ENCODE measurements at regions not wholly inside any gene's neighbourhood (a gene's known extent, or its start where the extent isn't known, plus 50 kb on each side); places are given as distances from the start of the nearest gene placed in this dataset.
"Not testable (repeated sequence)": the region's sequence is repeated elsewhere in the genome, so short reads cannot be mapped to it uniquely, and the experiment has no call there.

DNA sequence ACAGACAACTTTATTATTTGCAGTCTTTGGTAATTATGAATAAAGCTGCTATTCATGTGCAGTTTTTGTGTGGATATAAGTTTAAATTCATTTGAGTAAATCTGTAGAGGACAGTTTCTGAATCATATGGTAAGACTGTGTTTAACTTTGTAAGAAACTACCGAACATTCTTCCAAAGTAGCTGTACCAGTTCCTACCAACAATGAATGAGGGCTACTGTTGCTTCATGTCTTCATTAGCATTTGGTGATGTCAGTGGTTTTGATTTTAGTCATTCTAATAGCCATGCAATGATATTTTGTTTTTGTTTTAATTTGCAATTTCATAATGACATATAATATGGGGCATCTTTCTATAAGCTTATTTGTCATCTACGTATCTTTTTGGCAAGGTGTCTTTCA is 501.3 kb upstream of the RORB start:
- H3K27ac ChIP-seq (ENCODE audit: low read depth): no peak overlapping the region
- no peaks in the 10 kb centered on the region for H3K4me1 ChIP-seq (ENCODE audit: insufficient read depth)
- no peaks in the 10 kb centered on the region for H3K36me3 ChIP-seq (ENCODE audit: insufficient read depth)
- H3K4me3 ChIP-seq (ENCODE audit: low read depth, low read length): no peak overlapping the region
- DNase-seq (ENCODE audit: extremely low spot score): no peak
- WGBS: 89% methylated on average over 2 of the region's 2 CpGs

DNA sequence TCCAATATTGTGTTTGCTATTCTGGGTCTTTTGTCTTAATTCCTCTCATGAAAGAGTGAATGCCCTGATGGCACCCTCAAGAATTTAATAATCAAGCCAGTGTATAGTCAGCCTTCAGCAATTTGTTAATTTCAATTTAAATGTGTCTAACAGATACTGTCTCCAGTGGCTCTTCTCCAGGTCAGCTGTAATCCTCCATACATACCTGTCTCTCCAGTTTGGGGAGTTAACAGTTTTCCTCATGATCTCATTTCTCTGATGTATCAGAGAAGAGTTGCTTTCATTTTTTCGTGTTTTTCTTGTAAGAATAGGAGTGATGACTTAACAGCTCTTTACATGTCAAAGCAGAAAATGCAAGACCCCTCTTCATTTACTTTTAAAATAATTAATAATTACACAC is 500.3 kb upstream of the RORB start:
- no peak for DNase-seq (ENCODE audit: extremely low spot score)
- H3K4me1 ChIP-seq (ENCODE audit: insufficient read depth): no peaks in the 10 kb centered on the region
- no peak overlapping the region for H3K4me3 ChIP-seq (ENCODE audit: low read depth, low read length)
- H3K36me3 ChIP-seq (ENCODE audit: insufficient read depth): no peaks in the 10 kb centered on the region
- WGBS: 36% methylated on average over 1 of the region's 1 CpG
- no peak overlapping the region for H3K27ac ChIP-seq (ENCODE audit: low read depth)

DNA sequence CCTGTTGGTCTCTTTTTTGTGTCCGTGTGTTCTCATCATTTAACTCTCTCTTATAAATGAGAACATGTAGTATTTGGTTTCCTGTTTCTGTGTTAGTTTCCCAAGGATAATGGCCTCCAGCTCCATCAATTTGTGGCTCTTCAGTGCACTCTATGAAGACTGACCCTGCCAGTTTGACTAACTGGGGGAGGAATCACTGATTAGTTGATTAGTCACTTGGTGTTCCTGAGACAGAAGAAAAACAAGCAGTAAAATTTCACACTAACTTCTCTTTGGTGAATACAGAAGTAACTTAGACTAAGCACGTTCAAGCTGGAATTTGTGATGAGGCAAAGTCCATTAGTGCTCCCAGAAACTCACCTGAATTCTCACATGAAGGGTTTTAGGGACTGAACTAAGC is 495.8 kb upstream of the RORB start:
- Histone ChIP-seq H3K4me3 (ENCODE audit: low read depth, low read length) (no peak overlapping the region), H3K36me3 (ENCODE audit: insufficient read depth) (no peaks in the 10 kb centered on the region), H3K4me1 (ENCODE audit: insufficient read depth) (no peaks in the 10 kb centered on the region), H3K27ac (ENCODE audit: low read depth) (no peak overlapping the region)
- DNase-seq (ENCODE audit: extremely low spot score): no peak
- WGBS: 48% methylated on average over 2 of the region's 2 CpGs

DNA sequence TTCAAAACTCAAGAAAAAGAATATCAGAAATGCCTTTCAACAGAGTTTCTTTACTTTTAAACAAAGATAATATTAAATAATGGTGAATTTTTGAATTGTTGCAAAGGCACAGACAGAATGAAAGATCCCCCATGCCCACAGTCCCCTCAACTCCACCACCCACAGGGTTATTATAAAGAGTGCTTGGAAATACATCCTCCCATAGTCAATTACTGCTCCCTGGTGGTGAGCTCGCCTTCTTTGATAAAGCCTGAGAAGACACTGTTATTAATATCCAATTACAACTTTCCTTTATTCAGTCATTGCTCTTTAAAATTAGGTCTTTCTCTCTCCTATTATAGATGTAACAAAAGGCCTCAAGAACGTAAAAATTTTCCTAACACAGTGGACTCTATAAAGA is 490.2 kb upstream of the RORB start:
- no peaks in the 10 kb centered on the region for H3K4me1 ChIP-seq (ENCODE audit: insufficient read depth)
- WGBS: 78% methylated on average over 2 of the region's 2 CpGs
- no peak overlapping the region for H3K27ac ChIP-seq (ENCODE audit: low read depth)
- no peaks in the 10 kb centered on the region for H3K36me3 ChIP-seq (ENCODE audit: insufficient read depth)
- no peak for DNase-seq (ENCODE audit: extremely low spot score)
- no peak overlapping the region for H3K4me3 ChIP-seq (ENCODE audit: low read depth, low read length)

DNA sequence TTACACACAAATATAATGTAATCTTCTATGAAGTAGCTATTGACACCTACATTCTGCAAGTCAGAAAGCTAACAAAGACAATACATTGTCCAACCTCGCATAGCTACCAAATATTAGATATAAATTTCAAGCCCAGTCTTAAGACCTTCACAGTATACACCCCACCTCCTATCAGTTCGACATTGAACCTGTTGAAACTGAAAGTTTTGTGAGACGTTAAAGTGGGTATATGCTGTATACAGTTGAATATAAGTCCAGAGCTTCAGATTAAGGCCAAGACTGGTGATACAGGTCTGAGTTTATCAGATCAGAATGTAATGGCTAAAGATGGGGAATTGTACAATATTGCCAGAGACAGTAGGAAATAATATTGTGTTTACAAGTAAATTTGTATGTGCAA is 489.3 kb upstream of the RORB start:
- 85% methylated on average over 3 of the region's 3 CpGs for WGBS
- H3K27ac ChIP-seq (ENCODE audit: low read depth): no peak overlapping the region
- DNase-seq (ENCODE audit: extremely low spot score): no peak
- H3K36me3 ChIP-seq (ENCODE audit: insufficient read depth): no peaks in the 10 kb centered on the region
- H3K4me1 ChIP-seq (ENCODE audit: insufficient read depth): no peaks in the 10 kb centered on the region
- H3K4me3 ChIP-seq (ENCODE audit: low read depth, low read length): no peak overlapping the region

DNA sequence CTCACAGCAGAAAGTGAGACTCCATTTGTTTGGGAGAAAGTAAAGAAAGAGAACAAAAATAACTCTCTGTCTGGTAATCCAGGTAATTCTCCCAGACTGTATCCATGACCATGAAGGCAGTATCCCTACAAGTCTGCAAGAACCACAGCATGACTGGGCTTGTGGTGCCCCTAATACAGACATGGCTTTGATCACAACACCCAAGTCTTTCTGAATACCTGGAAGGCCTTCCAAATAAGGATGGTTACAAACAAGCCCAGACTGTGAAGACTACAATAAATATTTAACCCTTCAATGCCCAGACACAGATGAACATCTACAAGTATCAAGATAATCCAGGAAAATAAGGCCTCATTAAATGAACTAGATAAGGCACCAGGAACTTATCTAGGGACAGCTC is 481.1 kb upstream of the RORB start:
- no peaks in the 10 kb centered on the region for H3K36me3 ChIP-seq (ENCODE audit: insufficient read depth)
- no peak overlapping the region for H3K4me3 ChIP-seq (ENCODE audit: low read depth, low read length)
- H3K4me1 ChIP-seq (ENCODE audit: insufficient read depth): no peaks in the 10 kb centered on the region
- no peak for DNase-seq (ENCODE audit: extremely low spot score)
- H3K27ac ChIP-seq (ENCODE audit: low read depth): no peak overlapping the region

DNA sequence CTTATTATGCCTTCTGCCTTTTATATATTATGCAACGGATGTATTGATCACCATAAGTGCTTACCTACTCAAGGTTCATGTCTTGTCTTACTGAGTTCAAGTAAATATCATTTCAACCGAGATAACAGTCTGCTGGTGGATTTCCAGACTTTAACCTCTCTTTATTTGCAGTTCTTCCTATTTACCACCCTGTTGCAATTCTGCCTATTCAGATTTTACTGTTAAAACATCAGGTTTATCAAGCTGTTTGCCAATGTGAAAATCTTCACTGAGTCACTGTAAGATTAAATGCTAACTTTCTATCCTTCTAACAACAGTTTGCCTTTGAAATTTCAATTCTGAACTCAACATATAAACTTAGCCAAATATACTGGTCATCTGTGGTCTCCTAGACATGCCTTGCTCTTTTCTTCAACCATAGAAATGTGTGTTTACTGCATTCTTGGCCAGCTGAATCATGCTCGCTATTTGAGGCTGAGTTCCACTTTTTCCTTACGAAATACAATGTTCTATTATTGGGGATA is 471.7 kb upstream of the RORB start:
- DNase-seq (ENCODE audit: extremely low spot score): no peak
- H3K4me3 ChIP-seq (ENCODE audit: low read depth, low read length): no peak overlapping the region
- WGBS: 61% methylated on average over 4 of the region's 4 CpGs
- H3K27ac ChIP-seq (ENCODE audit: low read depth): no peak overlapping the region
- no peaks in the 10 kb centered on the region for H3K4me1 ChIP-seq (ENCODE audit: insufficient read depth)
- H3K36me3 ChIP-seq (ENCODE audit: insufficient read depth): no peaks in the 10 kb centered on the region

DNA sequence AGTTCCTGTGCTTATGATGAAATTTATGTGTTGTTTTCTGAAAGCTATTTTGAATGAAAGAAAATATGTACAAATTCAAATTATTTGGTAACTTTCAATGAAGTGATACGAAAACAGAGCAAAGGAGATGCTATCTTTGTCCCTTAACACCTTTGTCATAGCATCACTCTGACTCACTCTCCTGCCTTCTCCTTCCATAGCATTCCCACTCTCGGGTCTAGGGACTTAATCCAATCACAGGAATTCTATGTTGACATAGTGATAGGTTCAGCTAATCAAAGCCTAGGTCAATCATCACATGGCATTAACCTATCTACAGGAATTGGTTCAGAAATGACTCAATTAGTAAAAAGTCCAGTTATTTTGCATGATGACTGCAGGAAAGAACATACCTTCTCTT is 464.7 kb upstream of the RORB start:
- Histone ChIP-seq H3K36me3 (ENCODE audit: insufficient read depth) (no peaks in the 10 kb centered on the region), H3K27ac (ENCODE audit: low read depth) (no peak overlapping the region)
- no peak for DNase-seq (ENCODE audit: extremely low spot score)

DNA sequence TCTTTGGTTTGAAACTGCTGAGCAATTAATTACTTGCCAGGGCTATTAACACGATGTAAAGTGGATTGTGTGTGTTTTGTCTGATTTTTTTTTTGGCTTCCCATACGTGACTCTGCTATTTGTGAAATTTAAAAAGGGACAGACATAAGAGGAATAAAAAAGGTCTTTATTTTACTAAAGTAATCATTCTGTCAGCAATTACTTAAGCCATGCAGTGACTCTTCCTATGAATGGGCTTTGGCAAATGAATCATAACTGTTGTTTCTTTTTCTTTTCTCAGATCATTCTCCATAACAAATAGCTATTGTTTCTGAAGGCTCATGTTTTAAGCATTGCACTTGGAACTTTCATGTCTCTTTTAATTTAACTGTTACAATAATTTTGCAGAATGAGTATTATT is 461.3 kb upstream of the RORB start:
- 45% methylated on average over 2 of the region's 2 CpGs for WGBS
- Histone ChIP-seq H3K4me1 (ENCODE audit: insufficient read depth) (no peaks in the 10 kb centered on the region), H3K4me3 (ENCODE audit: low read depth, low read length) (no peak overlapping the region), H3K27ac (ENCODE audit: low read depth) (no peak overlapping the region), H3K36me3 (ENCODE audit: insufficient read depth) (no peaks in the 10 kb centered on the region)
- no peak for DNase-seq (ENCODE audit: extremely low spot score)

More for the DNA sequence above, 464.7 kb upstream of the RORB start:
- H3K4me3 ChIP-seq (ENCODE audit: low read depth, low read length): no peak overlapping the region
- no peaks in the 10 kb centered on the region for H3K4me1 ChIP-seq (ENCODE audit: insufficient read depth)
- WGBS: 50% methylated on average over 2 of the region's 2 CpGs

DNA sequence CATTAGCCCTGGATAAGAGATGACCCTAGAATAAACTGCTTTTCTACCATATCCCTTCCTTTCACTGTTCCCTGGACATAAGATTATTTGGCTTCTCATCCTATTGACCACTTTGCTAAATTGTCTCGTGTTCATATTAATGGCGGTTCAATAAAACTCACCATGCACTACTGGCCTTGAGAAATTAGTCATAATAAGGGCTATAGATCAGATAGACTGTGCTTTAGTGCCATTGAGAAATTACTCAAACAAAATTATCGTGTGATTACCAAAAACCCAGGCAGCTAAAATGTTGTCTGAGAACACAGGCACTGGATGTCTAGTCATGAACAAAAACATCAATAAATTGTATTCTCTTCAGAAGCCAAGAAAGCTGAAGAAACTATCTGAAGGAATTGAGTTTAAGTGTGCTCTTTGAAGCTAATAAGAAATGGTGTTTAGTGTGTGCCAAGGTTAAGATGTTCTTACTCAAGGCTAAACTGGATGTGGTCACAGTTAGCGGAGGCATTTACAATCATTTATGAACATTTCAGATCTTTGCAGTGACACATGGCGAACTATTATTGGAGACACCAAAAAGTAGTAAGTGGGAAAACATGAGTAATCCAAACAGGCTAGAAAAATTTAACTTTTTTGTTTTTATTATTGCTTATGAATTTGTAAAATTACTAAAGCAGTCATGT is 460.4 kb upstream of the RORB start:
- H3K36me3 ChIP-seq (ENCODE audit: insufficient read depth): no peaks in the 10 kb centered on the region
- 85% methylated on average over 5 of the region's 5 CpGs for WGBS
- H3K27ac ChIP-seq (ENCODE audit: low read depth): no peak overlapping the region
- H3K4me1 ChIP-seq (ENCODE audit: insufficient read depth): no peaks in the 10 kb centered on the region
- no peak for DNase-seq (ENCODE audit: extremely low spot score)
- no peak overlapping the region for H3K4me3 ChIP-seq (ENCODE audit: low read depth, low read length)

DNA sequence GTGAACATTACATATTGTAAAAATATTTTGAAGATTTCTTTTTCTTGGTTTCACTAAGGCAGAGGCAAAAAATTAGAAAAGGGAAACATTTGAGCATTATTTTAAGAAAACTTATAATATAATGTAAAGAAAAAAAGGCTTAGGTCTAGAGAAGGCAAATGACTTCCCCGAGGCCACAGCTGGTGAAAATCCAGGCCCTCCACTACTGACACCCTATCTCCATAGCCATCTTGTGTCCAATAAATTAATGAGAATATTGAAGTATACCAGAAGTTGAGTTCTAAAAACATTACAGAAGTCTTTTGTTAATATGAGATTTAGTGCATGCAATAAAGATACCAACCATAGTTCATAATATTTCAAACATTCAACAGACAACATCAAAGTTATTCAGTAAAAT is 459.9 kb upstream of the RORB start:
- 63% methylated on average over 1 of the region's 1 CpG for WGBS
- Histone ChIP-seq H3K36me3 (ENCODE audit: insufficient read depth) (no peaks in the 10 kb centered on the region), H3K4me3 (ENCODE audit: low read depth, low read length) (no peak overlapping the region), H3K4me1 (ENCODE audit: insufficient read depth) (no peaks in the 10 kb centered on the region), H3K27ac (ENCODE audit: low read depth) (no peak overlapping the region)
- no peak for DNase-seq (ENCODE audit: extremely low spot score)

DNA sequence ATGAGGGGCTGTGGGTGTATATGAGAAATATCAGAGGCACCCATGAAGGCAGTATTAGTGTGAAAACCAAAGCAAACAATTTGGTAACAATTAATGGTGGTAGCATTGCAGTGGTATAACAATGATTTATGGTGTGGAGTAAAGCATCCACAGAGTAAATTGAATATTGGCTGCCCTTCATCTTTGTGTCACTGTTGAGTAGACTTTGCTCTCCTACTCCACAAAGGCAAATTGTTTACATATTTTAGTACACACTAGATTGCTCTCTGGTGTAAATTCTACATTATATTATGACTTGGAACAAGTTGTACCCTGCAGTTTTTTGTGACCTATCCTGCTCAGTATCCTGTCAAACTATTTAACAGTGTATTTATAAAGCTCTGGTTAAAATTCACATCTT is 455.5 kb upstream of the RORB start:
- Histone ChIP-seq H3K27ac (ENCODE audit: low read depth) (peak overlapping the region; percentile 38), H3K36me3 (ENCODE audit: insufficient read depth) (no peaks in the 10 kb centered on the region), H3K4me1 (ENCODE audit: insufficient read depth) (no peaks in the 10 kb centered on the region), H3K4me3 (ENCODE audit: low read depth, low read length) (no peak overlapping the region)
- no peak for DNase-seq (ENCODE audit: extremely low spot score)

DNA sequence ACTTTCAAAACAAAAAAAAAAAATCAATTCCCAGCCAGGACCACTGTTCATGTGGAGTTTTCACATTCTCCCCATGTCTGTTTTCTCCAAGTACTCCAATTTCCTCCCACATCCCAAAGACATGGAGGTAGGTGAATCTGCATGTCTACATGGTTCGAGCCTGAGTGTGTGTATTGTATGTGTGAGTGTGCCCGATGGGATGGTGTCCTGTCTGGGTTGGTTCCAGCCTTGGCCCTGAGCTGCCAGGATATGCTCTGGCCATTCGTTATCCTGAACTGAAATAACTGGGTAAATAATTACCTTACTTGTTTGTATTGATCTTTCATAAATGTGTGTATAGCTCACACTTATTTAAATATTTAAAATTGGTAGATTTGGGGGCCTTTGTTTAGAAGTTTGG is 452.3 kb upstream of the RORB start:
- Histone ChIP-seq H3K4me1 (ENCODE audit: insufficient read depth) (no peaks in the 10 kb centered on the region), H3K4me3 (ENCODE audit: low read depth, low read length) (no peak overlapping the region), H3K36me3 (ENCODE audit: insufficient read depth) (no peaks in the 10 kb centered on the region), H3K27ac (ENCODE audit: low read depth) (no peak overlapping the region)
- no peak for DNase-seq (ENCODE audit: extremely low spot score)
- WGBS: 83% methylated on average over 3 of the region's 3 CpGs

DNA sequence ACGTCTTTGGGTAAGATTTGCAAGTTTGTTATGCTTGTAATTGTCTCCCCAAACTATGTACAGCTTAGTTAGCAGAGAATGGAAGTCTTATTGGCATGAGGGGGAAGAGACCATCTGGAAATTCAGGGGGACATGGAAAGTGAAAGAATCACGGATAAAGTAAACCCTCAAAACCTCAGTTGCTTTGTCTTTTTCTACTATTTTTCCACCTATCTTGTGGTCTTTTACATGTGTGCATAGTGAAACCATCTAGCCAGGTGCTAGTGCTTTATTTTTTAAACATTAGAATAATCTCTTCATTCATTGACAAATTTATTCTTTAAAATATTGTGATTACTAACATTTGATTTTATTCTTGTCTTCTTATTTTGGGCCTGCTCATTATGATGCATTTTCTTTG is 441.1 kb upstream of the RORB start:
- Histone ChIP-seq H3K27ac (ENCODE audit: low read depth) (no peak overlapping the region), H3K4me3 (ENCODE audit: low read depth, low read length) (no peak overlapping the region), H3K36me3 (ENCODE audit: insufficient read depth) (no peaks in the 10 kb centered on the region), H3K4me1 (ENCODE audit: insufficient read depth) (no peaks in the 10 kb centered on the region)
- WGBS: 59% methylated on average over 2 of the region's 2 CpGs
- DNase-seq (ENCODE audit: extremely low spot score): no peak

DNA sequence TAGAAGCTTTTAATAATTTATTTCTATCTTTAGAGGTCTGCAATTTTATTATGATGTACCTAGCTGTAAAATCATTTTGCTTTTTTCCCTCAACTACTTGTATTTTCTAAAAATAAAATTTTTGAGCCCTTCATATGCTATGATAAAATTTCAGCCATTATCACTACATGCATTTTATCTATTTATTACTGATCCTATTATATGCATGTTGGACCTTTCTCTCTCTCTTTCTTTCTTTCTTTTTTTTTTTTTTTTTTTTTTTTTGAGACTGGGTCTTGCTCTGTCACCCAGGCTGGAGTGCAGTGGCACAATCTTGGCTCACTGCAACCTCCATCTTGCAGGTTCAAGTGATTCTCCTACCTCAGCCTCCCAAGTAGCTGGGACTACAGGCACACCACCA is 440.1 kb upstream of the RORB start:
- not testable (repeated sequence) for H3K36me3 ChIP-seq (ENCODE audit: insufficient read depth); H3K27ac ChIP-seq (ENCODE audit: low read depth); H3K4me3 ChIP-seq (ENCODE audit: low read depth, low read length); DNase-seq (ENCODE audit: extremely low spot score); H3K4me1 ChIP-seq (ENCODE audit: insufficient read depth)

Measured in urinary bladder (tissue), 3 donors.